CD4-positive, alpha-beta T cell treated with Interferon alpha-2 for 1 hour (primary cell): ENCODE measurements at regions not wholly inside any gene's neighbourhood (a gene's known extent, or its start where the extent isn't known, plus 50 kb on each side); places are given as distances from the start of the nearest gene placed in this dataset.
"Not testable (repeated sequence)": the region's sequence is repeated elsewhere in the genome, so short reads cannot be mapped to it uniquely, and the experiment has no call there.

Experiments used
- DNase-seq, 2 donors: peaks; one replicate each; pipeline ENCODE4 v3.0.0-alpha.2; 2020 to 2022

DNA sequence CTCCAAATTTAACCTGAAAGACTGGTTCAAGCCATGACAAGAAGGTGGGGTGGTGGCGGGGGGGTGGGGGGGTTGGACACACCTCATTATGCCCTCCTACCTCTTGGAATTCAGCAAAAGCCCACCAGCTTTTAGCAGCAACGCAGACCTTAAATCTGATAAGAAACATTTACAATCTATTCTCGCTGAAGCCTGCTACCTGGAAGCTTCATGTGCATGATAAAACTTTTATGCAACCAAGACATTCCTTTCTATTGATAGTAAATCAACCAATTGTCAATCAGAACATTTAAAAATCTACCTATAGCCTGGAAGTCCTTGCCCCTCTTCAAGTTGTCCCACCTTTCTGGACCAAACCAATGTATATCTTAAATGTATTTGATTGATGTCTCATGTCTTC, 113.6 kb upstream of the FAM98A start:
- no peak for DNase-seq

DNA sequence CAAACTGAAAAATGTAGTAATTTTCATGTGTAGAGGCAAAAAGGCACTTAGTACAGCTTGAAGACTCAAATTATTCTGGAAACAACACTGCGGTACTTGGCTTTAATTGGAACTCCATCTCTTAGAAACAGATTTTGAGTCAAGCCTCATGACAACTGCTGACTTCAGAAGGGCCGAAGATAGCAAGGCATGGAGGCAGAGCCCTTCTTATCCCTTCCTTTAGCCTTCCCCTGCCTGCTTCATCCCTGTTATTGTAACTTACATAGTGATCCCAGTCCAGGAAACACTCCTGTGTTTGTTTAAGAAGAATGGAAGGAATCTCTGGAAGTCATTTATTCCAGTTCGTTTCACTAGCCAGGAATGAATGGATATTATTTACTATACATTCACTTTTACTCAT, 110.9 kb upstream of the FAM98A start:
- DNase-seq = no peak

- no peak for DNase-seq
These were observed 108.2 kb upstream of the FAM98A start for GRCh38 chr2:33707312-33707711.

- no peak for DNase-seq
These were observed 107.3 kb upstream of the FAM98A start for GRCh38 chr2:33706410-33706809.

DNA sequence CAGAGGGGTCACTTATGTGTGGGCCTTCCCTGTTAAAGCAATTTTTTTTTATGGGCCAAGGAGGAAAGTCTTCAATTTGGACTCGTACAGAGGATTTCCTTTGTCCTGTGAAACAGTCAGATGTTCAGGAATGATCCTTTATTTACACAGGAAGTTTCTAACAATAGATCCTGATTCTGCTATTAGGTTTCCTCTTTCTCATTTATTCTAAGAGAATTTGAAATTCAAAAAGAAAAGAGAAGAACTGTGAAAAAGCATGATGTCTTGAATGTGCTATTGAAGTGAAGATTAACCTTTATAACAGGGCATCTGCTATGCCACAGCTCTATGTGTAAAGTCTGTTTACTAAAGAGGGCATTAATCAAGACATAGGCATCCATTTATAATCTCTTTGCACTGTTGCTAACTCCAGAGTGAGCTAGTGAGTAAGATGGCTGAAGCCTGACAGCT, 105.3 kb upstream of the FAM98A start:
- DNase-seq = no peak

DNA sequence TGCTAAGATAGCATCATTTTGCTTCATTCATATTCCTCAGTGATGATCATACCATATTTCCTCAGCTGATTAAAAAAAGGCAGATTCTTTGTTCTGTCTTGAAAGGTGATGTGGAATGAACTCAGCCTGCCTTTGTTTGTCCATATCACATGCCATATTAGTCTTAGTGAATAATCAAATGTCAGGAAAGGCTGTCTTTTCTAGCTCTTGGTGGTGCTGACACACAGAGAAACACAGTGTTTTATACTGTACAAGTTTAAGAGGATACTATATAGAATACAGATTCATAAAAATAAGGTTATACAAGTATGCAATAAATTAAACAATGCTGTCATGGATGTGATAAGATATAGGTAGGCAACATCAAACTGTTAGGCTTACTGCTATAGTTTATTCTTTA, 97.1 kb upstream of the FAM98A start:
- DNase-seq = no peak

- DNase-seq = no peak
These were observed 95.8 kb upstream of the FAM98A start for GRCh38 chr2:33694904-33695303.

GRCh38 chr2:33690686-33691085, 91.6 kb upstream of the FAM98A start:
- DNase-seq = not testable (repeated sequence)

GRCh38 chr2:33681364-33681757, 82.3 kb upstream of the FAM98A start:
- no peak for DNase-seq

- DNase-seq = no peak
These were observed 81.7 kb upstream of the FAM98A start for GRCh38 chr2:33680644-33681363.

- DNase-seq = no peak
These were observed 79.3 kb upstream of the FAM98A start for GRCh38 chr2:33678436-33678835.

DNA sequence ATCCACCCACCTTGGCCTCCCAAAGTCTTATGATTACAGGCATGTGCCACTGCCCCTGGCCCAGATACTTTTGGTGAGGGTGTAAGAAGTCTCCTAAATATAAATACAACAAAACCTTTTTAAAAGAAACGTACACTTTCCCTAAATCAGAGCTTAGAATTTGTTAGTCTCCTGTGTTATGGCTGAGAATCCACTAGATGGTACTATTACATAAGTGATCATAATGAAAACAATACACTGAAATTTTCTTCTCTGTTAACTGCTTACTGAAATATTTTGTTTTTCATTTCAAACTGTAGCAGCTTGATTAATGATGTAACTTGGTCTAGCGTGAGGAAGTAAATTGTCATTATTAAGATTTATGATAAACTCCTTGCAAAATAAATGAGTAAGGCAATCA, 74.8 kb upstream of the FAM98A start:
- DNase-seq = no peak

DNA sequence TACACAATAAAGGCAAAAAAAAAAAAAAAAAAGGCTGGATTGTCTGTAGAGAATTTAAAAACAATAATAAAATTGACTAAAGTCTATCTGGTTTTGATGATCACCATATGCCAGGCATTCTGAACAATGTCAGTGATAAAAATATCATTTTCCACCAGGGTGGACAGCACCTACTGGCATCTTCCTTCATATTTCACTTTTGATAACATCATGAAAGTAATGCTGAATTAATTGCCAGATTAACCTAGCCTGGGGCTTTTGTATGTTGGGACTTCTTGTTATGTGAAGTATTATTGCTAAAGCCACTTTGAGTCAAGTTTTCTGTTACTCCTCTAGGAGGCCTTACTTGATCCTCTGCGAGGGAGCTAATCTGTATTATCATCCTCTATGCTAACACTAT, 73.8 kb upstream of the FAM98A start:
- DNase-seq = no peak

DNA sequence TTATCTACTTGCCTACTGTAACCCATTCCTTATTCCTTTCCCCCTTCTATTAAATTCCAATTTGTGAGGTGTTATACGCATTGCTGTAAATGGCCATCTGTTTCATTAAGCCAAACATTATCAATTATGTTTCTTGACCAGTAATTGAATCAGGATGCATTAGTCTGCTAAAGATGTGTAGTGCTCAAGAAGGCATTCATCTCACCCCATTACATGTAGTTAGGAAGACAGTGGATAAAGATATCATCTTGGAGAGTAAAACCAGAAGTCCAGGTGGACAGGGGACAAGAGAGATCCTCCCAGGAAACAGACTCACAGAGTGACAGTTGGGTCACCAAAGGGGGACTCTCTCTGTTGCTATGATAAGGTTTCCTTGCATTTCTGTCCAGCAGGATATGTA, 73.3 kb upstream of the FAM98A start:
- DNase-seq = no peak

GRCh38 chr2:33671198-33671597, 72.1 kb upstream of the FAM98A start:
- no peak for DNase-seq

DNA sequence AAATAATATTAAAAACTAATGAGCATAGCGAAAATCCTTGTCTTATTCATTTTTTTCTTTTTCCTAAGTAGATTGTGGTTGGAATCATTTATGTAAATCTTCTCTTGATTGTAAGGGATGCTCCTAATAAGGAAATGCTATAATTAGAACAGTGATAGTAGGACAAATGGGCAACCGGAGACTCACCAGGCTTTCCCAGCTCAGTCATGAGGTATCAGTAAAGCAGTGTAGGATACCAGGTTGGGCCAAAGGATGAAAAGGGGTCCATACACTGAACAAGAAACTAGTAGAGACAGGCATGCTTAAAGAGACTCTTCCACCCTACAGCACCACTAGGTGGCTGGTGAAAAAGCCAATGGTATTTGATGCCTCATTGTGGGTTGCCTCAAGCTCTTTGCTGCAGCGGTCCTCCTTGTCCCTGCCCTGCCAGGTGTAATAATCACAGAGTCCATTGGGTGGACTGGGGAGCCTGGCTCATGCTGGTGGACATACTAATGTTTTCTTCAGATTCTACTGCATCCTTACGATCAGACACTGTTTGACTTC, 71.4 kb upstream of the FAM98A start:
- DNase-seq = no peak

- DNase-seq = no peak
These were observed 67.8 kb upstream of the FAM98A start for GRCh38 chr2:33666879-33667278.

DNA sequence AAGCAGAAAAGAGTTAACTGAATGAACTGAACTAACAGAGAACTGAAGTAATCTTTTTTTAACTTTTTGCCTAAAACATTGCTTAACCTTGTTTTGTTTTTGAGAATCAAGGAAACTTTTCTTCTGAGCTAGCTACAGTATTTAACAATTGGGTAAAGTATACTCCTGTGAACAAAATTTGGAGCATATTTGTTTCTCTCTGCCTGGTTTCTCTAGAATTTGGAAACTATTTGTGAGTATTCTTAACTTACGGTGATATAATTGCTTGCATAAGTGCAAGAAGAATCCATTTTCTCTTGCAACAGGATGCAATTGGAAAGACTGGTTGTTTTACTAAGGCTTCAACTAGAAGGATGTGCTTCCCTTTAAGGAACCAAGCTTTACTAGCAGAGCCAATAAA, 65.9 kb upstream of the FAM98A start:
- no peak for DNase-seq

DNA sequence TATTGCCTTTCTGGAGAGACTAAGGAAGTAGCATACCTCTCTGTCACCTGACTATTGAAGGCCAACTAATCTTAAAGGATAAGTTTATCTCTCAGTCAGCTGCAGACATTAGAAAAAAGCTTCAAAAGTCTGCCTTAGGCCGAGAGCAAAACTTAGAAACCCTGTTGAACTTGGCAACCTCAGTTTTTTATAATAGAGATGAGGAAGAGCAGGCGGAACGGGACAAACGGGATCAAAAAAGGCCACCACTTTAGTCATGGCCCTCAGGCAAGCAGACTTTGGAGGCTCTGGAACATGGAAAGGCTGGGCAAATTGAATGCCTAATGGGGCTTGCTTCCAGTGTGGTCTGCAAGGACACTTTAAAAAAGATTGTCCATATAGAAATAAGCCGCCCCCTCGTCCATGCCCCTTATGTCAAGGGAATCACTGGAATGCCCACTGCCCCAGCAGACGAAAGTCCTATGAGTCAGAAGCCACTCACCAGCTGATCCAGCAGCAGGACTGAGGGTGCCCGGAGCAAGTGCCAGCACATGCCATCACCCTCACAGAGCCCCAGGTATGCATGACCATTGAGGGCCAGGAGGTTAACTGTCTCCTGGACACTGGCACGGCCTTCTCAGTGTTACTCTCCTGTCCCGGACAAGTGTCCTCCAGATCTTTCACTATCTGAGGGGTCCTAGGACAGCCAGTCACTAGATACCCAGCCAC, 61.5 kb upstream of the FAM98A start:
- no peak for DNase-seq

DNA sequence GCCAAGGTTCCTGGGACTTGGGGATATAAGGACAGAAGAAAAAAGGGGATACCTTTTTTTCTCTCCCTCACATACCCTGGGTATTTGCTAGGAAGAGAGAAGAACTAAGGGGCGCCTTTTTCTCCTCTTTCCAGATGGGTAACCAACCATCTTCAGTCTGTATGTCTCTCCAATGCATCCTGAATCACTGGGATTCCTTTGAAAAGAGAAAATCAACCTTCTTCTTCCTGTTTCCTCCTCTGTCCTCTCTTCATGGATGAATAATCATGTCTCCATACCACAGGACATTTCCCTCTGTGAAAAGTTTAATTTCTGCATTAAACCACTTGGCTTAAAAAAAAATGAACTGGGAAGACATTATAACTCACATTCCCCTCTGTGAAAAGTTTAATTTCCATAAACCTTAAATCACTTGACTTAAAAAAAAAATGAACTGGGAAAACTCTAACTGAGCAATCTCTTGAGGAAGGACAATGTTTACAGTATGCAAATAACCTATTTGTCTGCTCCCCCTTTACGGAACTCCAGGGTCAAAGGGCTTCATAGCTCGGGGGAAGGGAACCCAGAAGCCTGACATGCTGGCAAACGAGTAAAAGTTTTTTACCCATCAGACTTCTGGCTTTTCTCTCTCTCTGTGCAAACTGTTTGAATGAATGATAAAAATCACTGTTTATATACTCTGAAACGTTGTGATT, 56.7 kb upstream of the FAM98A start:
- no peak for DNase-seq

- DNase-seq = no peak
These were observed 53.7 kb upstream of the FAM98A start for GRCh38 chr2:33652830-33653229.

- DNase-seq = no peak
These were observed 51.1 kb upstream of the FAM98A start for GRCh38 chr2:33650171-33650570.
